HepG2 (cell line): ENCODE measurements at regions not wholly inside any gene's neighbourhood (a gene's known extent, or its start where the extent isn't known, plus 50 kb on each side); places are given as distances from the start of the nearest gene placed in this dataset.

Experiments
- ATAC-seq: fragments of 200-7000 bp; cut with Tn5 transposase; 3 replicates; pipeline ENCODE4 v1.9.1; 2020; ENCODE audit warnings: mild to moderate bottlenecking, moderate library complexity
- BruUV-seq: library from RNA; stranded (reverse); fragments of 400-500 nt; replicated peaks from 2 replicates; lab custom pipeline; 2021; lab: Mats Ljungman, UMichigan
- CTCF ChIA-PET: fragments of 300-600 bp; formaldehyde crosslinking; extraction: SDS; loops from one replicate; lab custom pipeline; 2021; ENCODE audit warnings: low total read pairs, inconsistent platforms, low intra/inter-chr PET ratio; lab: Yijun Ruan, JAX
- POLR2A ChIA-PET: fragments of 350-600 bp; sonication (Branson Sonifier 250); formaldehyde crosslinking; loops from one replicate; lab custom pipeline; 2020; ENCODE audit warnings: antibody characterized with exemption, inconsistent platforms; lab: Yijun Ruan, JAX
- DNase-seq: peaks from one replicate; pipeline ENCODE4 v3.0.0-alpha.2; 2015; ENCODE audit warnings: low spot score
- FAIRE-seq: peaks from 3 replicates; lab custom pipeline; 2011; peaks lifted over from hg19 to GRCh38; lab: Jason Lieb, UNC
- H2AFZ ChIP-seq: one replicate; pipeline ENCODE4 v1.6.1; 2011; ENCODE audit warnings: low read length, inconsistent platforms
- H3K27ac ChIP-seq: fragments of 300-600 bp; 3 replicates; pipeline ENCODE4 v1.8.0; 2011; ENCODE audit warnings: mixed run types, mild to moderate bottlenecking, mixed read lengths, low read length, inconsistent platforms; ENCODE audit not compliant: insufficient read depth; ENCODE audit errors: extremely low read length
- H3K27me3 ChIP-seq, 2 experiments: fragments of 200-600 bp in 1 of 2; 2 replicates in 1 of 2; 3 replicates in 1 of 2; pipeline versions ENCODE4 v1.6.0 to v1.8.0; 2011; ENCODE audit warnings: low read length in 2 of 2, mild to moderate bottlenecking in 2 of 2, moderate library complexity in 2 of 2, inconsistent platforms in 1 of 2; ENCODE audit not compliant: insufficient read depth in 2 of 2, control insufficient read depth in 1 of 2
- H3K36me3 ChIP-seq, 2 experiments: fragments of 200-600 bp in 1 of 2; replicated peaks in 1 of 2; 2 replicates in 1 of 2; 3 replicates in 1 of 2; pipeline versions ENCODE4 v1.5.1 to v1.8.0; 2011; ENCODE audit warnings: low read length in 2 of 2, inconsistent platforms in 1 of 2; ENCODE audit not compliant: insufficient read depth in 2 of 2, control insufficient read depth in 1 of 2
- H3K4me1 ChIP-seq: 2 replicates; pipeline ENCODE4 v1.5.1; 2012; ENCODE audit warnings: low read length, inconsistent platforms; ENCODE audit not compliant: insufficient read depth
- H3K4me2 ChIP-seq: 2 replicates; pipeline ENCODE4 v1.6.0; 2011; ENCODE audit warnings: low read depth, low read length, inconsistent platforms
- H3K4me3 ChIP-seq, 3 experiments: fragments of 200-600 bp in 1 of 3; sonication (generic), shearing (Covaris generic) in 1 of 3; replicated peaks in 1 of 3; 2 replicates each; pipeline ENCODE4 v1.5.1; 2011 to 2016; ENCODE audit warnings: low read length in 3 of 3, inconsistent platforms in 2 of 3, low read depth in 2 of 3, mild to moderate bottlenecking in 2 of 3, control low read depth in 1 of 3, mixed read lengths in 1 of 3; ENCODE audit not compliant: insufficient read depth in 1 of 3
- H3K79me2 ChIP-seq: one replicate; pipeline ENCODE4 v1.6.1; 2011; ENCODE audit warnings: low read length, inconsistent platforms; ENCODE audit not compliant: insufficient read depth
- H3K9ac ChIP-seq: 2 replicates; pipeline ENCODE4 v1.6.0; 2011; ENCODE audit warnings: mild to moderate bottlenecking, low read depth, low read length, inconsistent platforms; ENCODE audit not compliant: insufficient read depth
- H3K9me3 ChIP-seq: 2 replicates; pipeline ENCODE4 v1.5.1; 2012; ENCODE audit warnings: mild to moderate bottlenecking, low read length
- H4K20me1 ChIP-seq: 2 replicates; pipeline ENCODE4 v1.6.0; 2011; ENCODE audit warnings: inconsistent platforms, mild to moderate bottlenecking, low read length, moderate library complexity; ENCODE audit not compliant: insufficient read depth
- ARID5B ChIP-seq: IDR thresholded peaks from 2 replicates; pipeline ENCODE4 v1.4.0; 2020; ENCODE audit warnings: mild to moderate bottlenecking, missing genetic modification reagents
- MNT ChIP-seq: fragments of 450-650 bp; IDR thresholded peaks from 2 replicates; pipeline ENCODE4 v1.6.1; 2016
- SRY ChIP-seq: sonication (generic); formaldehyde crosslinking; IDR thresholded peaks from 2 replicates; pipeline ENCODE4 v1.8.0; 2022; ENCODE audit warnings: mild to moderate bottlenecking, missing genetic modification reagents
- TEAD2 ChIP-seq: sonication (generic); formaldehyde crosslinking; IDR thresholded peaks from 2 replicates; pipeline ENCODE4 v1.9.0; 2021; ENCODE audit warnings: missing genetic modification reagents
- ZNF263 ChIP-seq: sonication (generic); formaldehyde crosslinking; IDR thresholded peaks from 2 replicates; pipeline ENCODE4 v1.4.0; 2020; ENCODE audit warnings: missing genetic modification reagents
- ZNF510 ChIP-seq: sonication (generic); formaldehyde crosslinking; IDR thresholded peaks from 2 replicates; pipeline ENCODE4 v1.4.0; 2020; ENCODE audit warnings: low read depth, mild to moderate bottlenecking, missing genetic modification reagents
- WGBS: methylation state at CpG from one replicate; pipeline ENCODE4 v1.1.6; 2017; ENCODE audit warnings: low lambda C conversion rate; 5-methylcytosine and 5-hydroxymethylcytosine counted together
- in situ Hi-C: cut with HindIII; loops from 2 replicates; pipeline ENCODE4 v1.10.0; 2017; ENCODE audit warnings: low pct_unique_long_range_greater_than_20kb; ENCODE audit not compliant: extremely low pct_ligation_motif_present
- intact Hi-C: fragments of 100-400 bp; cut with micrococcal nuclease; formaldehyde crosslinking; loops from one replicate; pipeline ENCODE4 v1.10.0; 2022; ENCODE audit not compliant: unreplicated experiment

GRCh38 chr1:83805921-83806320 is 193.0 kb downstream of the TTLL7 start:
- H3K4me2 ChIP-seq: no peak overlapping the region
- no peak overlapping the region for H3K4me3 ChIP-seq
- peaks cover 22% of the 10 kb centered on the region; the same call in 1 of the 2 replicates for H3K9me3 ChIP-seq
- no peaks in the 10 kb centered on the region for H3K4me1 ChIP-seq
- no peak overlapping the region for H2AFZ ChIP-seq
- no peaks in the 10 kb centered on the region for H3K27me3 ChIP-seq
- no peak overlapping the region for H3K9ac ChIP-seq
- no peak for FAIRE-seq
- TF ChIP-seq ZNF510 (CRISPR knock-in tag) (no peak), ARID5B (CRISPR knock-in tag) (no peak), TEAD2 (no peak), SRY (CRISPR knock-in tag) (no peak), MNT (no peak), ZNF263 (CRISPR knock-in tag) (no peak)
- TF ChIP-seq, all 625 proteins: peak for 0
- no peaks in the 10 kb centered on the region for H4K20me1 ChIP-seq
- BruUV-seq: no TSS peak
- H3K27ac ChIP-seq: no peak overlapping the region
- intact Hi-C loops: no loop called here
- DNase-seq: no peak
- no peak for ATAC-seq
- ChIA-PET POLR2A (no interaction called here), CTCF (no interaction called here)
- no peaks in the 10 kb centered on the region for H3K79me2 ChIP-seq
- 30% methylated on average over 4 of the region's 4 CpGs for WGBS
- H3K36me3 ChIP-seq: no peaks in the 10 kb centered on the region
- in situ Hi-C loops: no loop called here
